ENCODE measurements at regions not wholly inside any gene's neighbourhood (a gene's known extent, or its start where the extent isn't known, plus 50 kb on each side); places are given as distances from the start of the nearest gene placed in this dataset.

GRCh38 chr10:83607959-83608745 lies 531.2 kb upstream of the GHITM start:
- TF ChIP-seq CTCF (IDR thresholded peaks at IDR 0.05) (no peak), POLR2A (IDR thresholded peaks at IDR 0.05) (no peak)

Measured in prostate gland (tissue), 2 donors.